CD8-positive, alpha-beta memory T cell (primary cell): ENCODE measurements at regions not wholly inside any gene's neighbourhood (a gene's known extent, or its start where the extent isn't known, plus 50 kb on each side); places are given as distances from the start of the nearest gene placed in this dataset.
"Not testable (repeated sequence)": the region's sequence is repeated elsewhere in the genome, so short reads cannot be mapped to it uniquely, and the experiment has no call there.

Experiments
- CTCF ChIA-PET: fragments of 350-600 bp; sonication (Branson Sonifier 250); formaldehyde crosslinking; loops from one replicate; lab custom pipeline; 2021; ENCODE audit warnings: antibody characterized with exemption; lab: Charles Lee
- POLR2A ChIA-PET: fragments of 350-600 bp; sonication (Branson Sonifier 250); formaldehyde crosslinking; loops from one replicate; lab custom pipeline; 2021; ENCODE audit warnings: antibody characterized with exemption; lab: Charles Lee
- DNase-seq, 5 donors: peaks; one replicate each; pipeline versions ENCODE4 v3.0.0 to v3.0.0-alpha.2; 2020 to 2022; ENCODE audit warnings: mixed read lengths in 1 of 5
- H3K27ac ChIP-seq: one replicate; pipeline ENCODE4 v1.7.0; 2013; ENCODE audit warnings: low read depth, mild to moderate bottlenecking, low read length, moderate library complexity
- H3K27me3 ChIP-seq: 2 replicates; pipeline ENCODE4 v1.7.0; 2013; ENCODE audit warnings: low read length, mild to moderate bottlenecking; ENCODE audit not compliant: insufficient read depth, poor library complexity, severe bottlenecking
- H3K36me3 ChIP-seq: 2 replicates; pipeline ENCODE4 v1.7.0; 2013; ENCODE audit warnings: mild to moderate bottlenecking, low read length, moderate library complexity; ENCODE audit not compliant: insufficient read depth
- H3K4me1 ChIP-seq: 2 replicates; pipeline ENCODE4 v1.7.0; 2013; ENCODE audit warnings: mild to moderate bottlenecking, low read length, moderate library complexity; ENCODE audit not compliant: insufficient read depth
- H3K4me3 ChIP-seq: 2 replicates; pipeline ENCODE4 v1.7.0; 2013; ENCODE audit warnings: mild to moderate bottlenecking, low read length
- H3K9me3 ChIP-seq: 2 replicates; pipeline ENCODE4 v1.7.0; 2013; ENCODE audit warnings: mild to moderate bottlenecking, low read length
- H3K27ac Mint-ChIP-seq, 8 donors: one replicate each; pipeline ENCODE4 v1.8.0; 2020 to 2021; ENCODE audit warnings: mixed read lengths in 8 of 8, mild to moderate bottlenecking in 6 of 8, inconsistent platforms in 3 of 8, moderate library complexity in 3 of 8
- H3K27me3 Mint-ChIP-seq, 2 donors: one replicate each; pipeline ENCODE4 v1.8.0; 2020 to 2021; ENCODE audit warnings: mixed read lengths in 2 of 2, mild to moderate bottlenecking in 1 of 2, moderate library complexity in 1 of 2
- H3K36me3 Mint-ChIP-seq, 3 donors: one replicate each; pipeline ENCODE4 v1.8.0; 2020 to 2021; ENCODE audit warnings: mixed read lengths in 3 of 3, inconsistent platforms in 1 of 3, mild to moderate bottlenecking in 1 of 3
- H3K4me1 Mint-ChIP-seq, 3 donors: one replicate each; pipeline ENCODE4 v1.8.0; 2020 to 2021; ENCODE audit warnings: mixed read lengths in 3 of 3, inconsistent platforms in 1 of 3, mild to moderate bottlenecking in 1 of 3
- H3K4me3 Mint-ChIP-seq, 7 donors: one replicate each; pipeline ENCODE4 v1.8.0; 2020 to 2021; ENCODE audit warnings: mixed read lengths in 7 of 7, mild to moderate bottlenecking in 6 of 7, moderate library complexity in 4 of 7, inconsistent platforms in 2 of 7
- H3K9me3 Mint-ChIP-seq, 5 donors: one replicate each; pipeline ENCODE4 v1.8.0; 2020 to 2022; ENCODE audit warnings: mixed read lengths in 5 of 5, mild to moderate bottlenecking in 3 of 5, moderate library complexity in 2 of 5, inconsistent platforms in 1 of 5

DNA sequence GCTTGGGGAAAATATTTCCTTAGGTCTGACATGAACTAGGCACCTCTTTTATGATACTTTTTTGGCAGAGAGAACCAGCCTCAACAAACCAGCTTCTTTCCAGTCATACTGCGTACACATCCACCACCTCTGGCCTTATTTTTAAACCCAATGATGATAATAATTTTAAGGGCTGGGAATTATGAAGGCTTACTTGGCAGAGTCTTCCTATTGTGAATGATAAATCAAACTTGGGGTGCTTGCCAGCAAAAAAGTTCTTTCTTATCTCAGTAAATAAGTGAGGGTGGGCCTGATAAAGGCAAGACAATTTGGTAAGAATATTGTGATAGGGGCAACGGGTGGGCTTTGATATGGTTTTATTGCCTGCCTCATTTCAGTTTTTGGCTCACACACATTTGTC is 1230.2 kb upstream of the ZEB2 start:
- Mint-ChIP-seq H3K9me3 (peaks cover 0 to 2% (median 0%) of the 10 kb centered on the region in 5 donors), H3K27me3 (no peaks in the 10 kb centered on the region), H3K27ac (no peak overlapping the region), H3K4me3 (no peak overlapping the region), H3K4me1 (no peaks in the 10 kb centered on the region), H3K36me3 (no peaks in the 10 kb centered on the region)
- Histone ChIP-seq H3K4me1 (no peaks in the 10 kb centered on the region), H3K4me3 (no peak overlapping the region), H3K9me3 (no peaks in the 10 kb centered on the region), H3K27me3 (no peaks in the 10 kb centered on the region), H3K27ac (no peak overlapping the region), H3K36me3 (no peaks in the 10 kb centered on the region)
- CTCF ChIA-PET: no interaction called here
- no peak for DNase-seq
- POLR2A ChIA-PET: no interaction called here

DNA sequence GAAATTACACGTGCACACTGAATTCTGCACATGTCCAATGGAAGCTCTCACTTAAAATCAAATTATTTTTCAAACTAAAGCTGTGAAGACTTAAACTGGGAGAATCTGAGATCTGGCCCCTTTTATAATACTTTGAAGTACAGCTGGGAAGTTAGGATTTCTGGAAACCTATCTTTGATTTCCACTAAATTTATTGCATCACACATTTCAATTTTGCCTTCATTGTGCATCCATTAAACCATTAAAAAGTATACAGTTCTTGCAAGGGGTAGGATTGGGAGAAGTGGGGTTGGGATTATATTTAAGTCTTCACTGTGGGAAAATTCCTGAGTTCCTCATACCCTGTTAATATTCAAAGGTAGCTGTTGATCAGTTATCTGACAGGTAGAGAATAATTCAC is 1229.6 kb upstream of the ZEB2 start:
- Mint-ChIP-seq H3K9me3 (peaks cover 0 to 4% (median 0%) of the 10 kb centered on the region in 5 donors), H3K4me1 (no peaks in the 10 kb centered on the region), H3K4me3 (no peak overlapping the region), H3K27ac (no peak overlapping the region), H3K36me3 (no peaks in the 10 kb centered on the region), H3K27me3 (no peaks in the 10 kb centered on the region)
- H3K4me3 ChIP-seq: no peak overlapping the region
- H3K27me3 ChIP-seq: no peaks in the 10 kb centered on the region
- ChIA-PET CTCF (no interaction called here), POLR2A (no interaction called here)
- no peaks in the 10 kb centered on the region for H3K9me3 ChIP-seq
- no peak for DNase-seq
- H3K4me1 ChIP-seq: no peaks in the 10 kb centered on the region
- H3K27ac ChIP-seq: no peak overlapping the region
- H3K36me3 ChIP-seq: no peaks in the 10 kb centered on the region

DNA sequence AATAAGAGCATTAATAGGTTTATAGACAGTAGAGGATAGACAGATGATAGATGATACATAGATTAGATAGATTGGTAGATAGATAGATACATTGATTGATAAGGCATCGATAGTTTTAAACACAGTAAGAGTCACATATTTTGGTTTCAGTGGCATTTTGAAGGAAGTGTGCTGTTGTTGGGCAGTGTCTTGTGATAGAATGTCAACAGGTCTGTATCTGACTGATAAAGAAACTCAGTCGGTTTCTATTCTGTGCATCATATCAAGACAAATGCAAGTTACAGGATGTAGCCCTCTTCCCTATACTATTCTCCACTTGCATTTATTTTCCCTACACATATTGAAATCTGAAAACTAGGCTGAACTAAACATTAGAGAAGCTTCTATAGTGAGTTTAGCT is 1229.0 kb upstream of the ZEB2 start:
- Mint-ChIP-seq H3K36me3 (no peaks in the 10 kb centered on the region), H3K9me3 (peaks cover 0 to 4% (median 0%) of the 10 kb centered on the region in 5 donors), H3K4me3 (no peak overlapping the region), H3K4me1 (no peaks in the 10 kb centered on the region), H3K27me3 (no peaks in the 10 kb centered on the region), H3K27ac (no peak overlapping the region)
- ChIA-PET POLR2A (no interaction called here), CTCF (no interaction called here)
- DNase-seq: no peak
- H3K27me3 ChIP-seq: no peaks in the 10 kb centered on the region
- no peaks in the 10 kb centered on the region for H3K9me3 ChIP-seq
- no peak overlapping the region for H3K27ac ChIP-seq
- no peaks in the 10 kb centered on the region for H3K4me1 ChIP-seq
- H3K36me3 ChIP-seq: no peaks in the 10 kb centered on the region
- no peak overlapping the region for H3K4me3 ChIP-seq

DNA sequence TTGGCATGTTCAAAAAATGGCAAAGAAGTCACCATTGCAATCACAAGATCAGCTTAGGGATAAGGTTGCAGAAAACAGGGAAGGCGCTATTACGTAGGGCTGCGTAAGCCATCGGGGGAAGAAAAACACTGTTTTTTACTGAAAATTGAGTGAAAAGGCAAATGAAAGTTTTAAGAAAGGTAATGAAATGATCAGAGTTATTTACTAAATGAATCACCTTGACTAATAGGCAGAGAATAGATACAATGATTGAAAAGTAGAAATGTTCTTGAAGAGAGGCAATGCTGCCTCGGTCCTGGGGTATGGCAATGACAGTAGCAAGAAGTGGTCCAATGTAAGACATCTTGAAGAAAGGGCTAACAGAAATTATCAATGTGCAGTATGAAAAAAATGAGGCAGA is 1227.8 kb upstream of the ZEB2 start:
- Histone ChIP-seq H3K9me3 (no peaks in the 10 kb centered on the region), H3K36me3 (no peaks in the 10 kb centered on the region), H3K27ac (no peak overlapping the region), H3K27me3 (no peaks in the 10 kb centered on the region), H3K4me1 (no peaks in the 10 kb centered on the region), H3K4me3 (no peak overlapping the region)
- DNase-seq: no peak
- H3K27me3 Mint-ChIP-seq: no peaks in the 10 kb centered on the region
- CTCF ChIA-PET: no interaction called here
- no peaks in the 10 kb centered on the region for H3K36me3 Mint-ChIP-seq
- no peak overlapping the region for H3K27ac Mint-ChIP-seq
- POLR2A ChIA-PET: no interaction called here
- H3K9me3 Mint-ChIP-seq: peaks cover 0 to 4% (median 0%) of the 10 kb centered on the region in 5 donors
- H3K4me3 Mint-ChIP-seq: no peak overlapping the region
- H3K4me1 Mint-ChIP-seq: no peaks in the 10 kb centered on the region

DNA sequence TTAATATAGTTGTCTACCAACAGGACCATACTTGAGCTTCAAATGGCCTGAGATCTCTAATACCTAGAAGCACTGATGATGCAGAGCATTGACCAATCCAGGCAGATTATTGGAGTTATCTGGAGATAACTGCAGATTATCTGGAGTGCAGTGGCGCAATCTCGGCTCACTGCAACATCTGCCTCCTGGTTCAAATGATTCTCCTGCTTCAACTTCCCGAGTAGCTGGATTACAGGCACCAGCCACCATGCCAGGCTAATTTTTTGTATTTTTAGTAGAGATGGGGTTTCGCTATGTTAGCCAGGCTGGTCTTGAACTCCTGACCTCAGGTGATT is 1225.4 kb upstream of the ZEB2 start:
- H3K4me3 ChIP-seq, H3K27me3 Mint-ChIP-seq, H3K27me3 ChIP-seq, POLR2A ChIA-PET, H3K9me3 Mint-ChIP-seq, H3K36me3 ChIP-seq, CTCF ChIA-PET, H3K27ac Mint-ChIP-seq, H3K4me1 ChIP-seq, H3K9me3 ChIP-seq, H3K4me3 Mint-ChIP-seq, DNase-seq, H3K27ac ChIP-seq, H3K36me3 Mint-ChIP-seq, H3K4me1 Mint-ChIP-seq: not testable (repeated sequence)

DNA sequence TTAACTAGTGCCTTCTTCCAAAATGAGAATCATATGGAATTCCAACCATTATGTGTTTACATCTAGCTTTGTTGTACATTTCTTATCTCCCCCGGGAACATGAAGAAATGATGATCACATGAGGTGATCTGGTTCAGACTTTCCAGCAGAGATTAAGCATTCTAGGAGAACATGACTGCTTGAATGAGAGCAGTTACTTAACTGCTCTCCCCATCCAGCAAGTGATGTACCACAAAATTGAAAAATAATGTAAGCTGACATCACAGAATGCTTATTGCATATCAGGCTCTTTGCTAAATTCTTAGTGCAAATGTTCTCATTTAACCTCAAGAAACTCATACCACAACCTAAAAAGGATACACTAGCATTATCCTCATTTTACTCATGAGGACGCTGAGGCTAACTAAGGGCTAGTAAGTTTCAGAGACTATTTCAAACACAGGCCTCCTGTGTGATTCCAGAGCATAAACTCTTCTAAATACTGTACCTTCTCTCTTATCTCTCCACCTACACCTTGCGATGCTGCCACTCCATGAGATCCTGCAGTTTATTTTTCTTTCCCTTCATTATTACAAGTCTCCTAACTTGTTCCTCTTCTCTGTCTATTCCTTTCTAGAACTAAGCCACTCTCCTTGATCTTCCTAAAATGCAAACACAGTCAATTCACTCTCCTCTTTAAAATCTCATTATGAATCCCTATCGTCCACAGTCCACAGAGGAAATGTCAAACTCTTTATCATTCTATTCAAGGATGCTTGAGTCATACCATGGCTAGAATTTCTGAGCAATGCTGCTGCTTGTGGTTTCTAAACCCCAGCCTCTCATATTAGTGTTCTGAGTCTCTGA is 1224.8 kb upstream of the ZEB2 start:
- H3K4me1 Mint-ChIP-seq: no peaks in the 10 kb centered on the region
- H3K27me3 ChIP-seq: no peaks in the 10 kb centered on the region
- H3K27ac Mint-ChIP-seq: no peak overlapping the region
- no peak overlapping the region for H3K27ac ChIP-seq
- ChIA-PET POLR2A (no interaction called here), CTCF (no interaction called here)
- peaks cover 0 to 4% (median 0%) of the 10 kb centered on the region in 5 donors for H3K9me3 Mint-ChIP-seq
- H3K27me3 Mint-ChIP-seq: no peaks in the 10 kb centered on the region
- H3K9me3 ChIP-seq: no peaks in the 10 kb centered on the region
- H3K4me1 ChIP-seq: no peaks in the 10 kb centered on the region
- DNase-seq: no peak
- no peaks in the 10 kb centered on the region for H3K36me3 Mint-ChIP-seq
- H3K4me3 Mint-ChIP-seq: no peak overlapping the region
- no peaks in the 10 kb centered on the region for H3K36me3 ChIP-seq
- no peak overlapping the region for H3K4me3 ChIP-seq

DNA sequence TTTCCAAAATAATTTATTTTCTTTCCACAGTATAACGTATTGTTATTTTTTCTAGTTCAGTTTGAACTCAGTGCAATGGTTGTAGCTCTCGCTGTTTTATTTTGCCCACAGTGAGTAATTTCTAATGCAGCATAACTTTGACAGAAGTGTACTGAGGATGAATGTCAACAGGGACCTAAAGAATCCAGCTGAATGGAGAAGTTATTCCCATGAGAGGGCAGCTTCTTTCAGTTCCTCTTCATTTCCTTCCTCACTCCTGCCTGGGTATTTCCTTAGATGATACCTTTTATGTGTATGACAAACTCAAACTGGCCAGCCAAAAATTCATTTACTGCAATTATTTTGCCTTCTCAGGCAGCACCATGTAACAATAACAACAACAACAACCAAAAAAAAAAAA is 1223.1 kb upstream of the ZEB2 start:
- CTCF ChIA-PET: no interaction called here
- Histone ChIP-seq H3K4me1 (no peaks in the 10 kb centered on the region), H3K36me3 (no peaks in the 10 kb centered on the region), H3K27me3 (no peaks in the 10 kb centered on the region), H3K27ac (no peak overlapping the region), H3K4me3 (no peak overlapping the region), H3K9me3 (no peaks in the 10 kb centered on the region)
- no peak overlapping the region for H3K4me3 Mint-ChIP-seq
- DNase-seq: no peak
- H3K27me3 Mint-ChIP-seq: no peaks in the 10 kb centered on the region
- no peak overlapping the region for H3K27ac Mint-ChIP-seq
- POLR2A ChIA-PET: no interaction called here
- H3K4me1 Mint-ChIP-seq: no peaks in the 10 kb centered on the region
- no peaks in the 10 kb centered on the region for H3K36me3 Mint-ChIP-seq
- H3K9me3 Mint-ChIP-seq: peaks cover 0 to 4% (median 0%) of the 10 kb centered on the region in 5 donors

DNA sequence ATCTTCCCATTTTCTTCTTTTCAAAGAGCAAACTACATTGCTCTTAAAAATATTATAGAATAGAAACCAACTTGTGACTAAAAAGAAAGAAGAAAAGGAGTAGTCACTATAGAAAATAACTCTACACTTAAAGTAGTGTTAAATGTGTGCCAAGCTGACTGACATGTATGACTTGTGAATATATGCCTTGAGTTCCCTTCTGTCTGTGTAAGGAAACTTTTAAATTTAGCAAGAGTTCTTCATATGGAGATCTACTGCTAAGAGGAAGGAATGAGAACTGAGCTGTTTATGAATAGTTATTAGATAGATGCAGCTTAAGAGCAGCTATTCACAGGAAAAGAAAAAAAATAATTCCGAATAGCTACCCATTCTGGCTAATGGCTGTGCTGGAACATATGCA is 1221.7 kb upstream of the ZEB2 start:
- Histone ChIP-seq H3K4me1 (no peaks in the 10 kb centered on the region), H3K9me3 (no peaks in the 10 kb centered on the region), H3K4me3 (no peak overlapping the region), H3K27ac (no peak overlapping the region), H3K36me3 (no peaks in the 10 kb centered on the region), H3K27me3 (no peaks in the 10 kb centered on the region)
- no peaks in the 10 kb centered on the region for H3K4me1 Mint-ChIP-seq
- no peaks in the 10 kb centered on the region for H3K36me3 Mint-ChIP-seq
- POLR2A ChIA-PET: no interaction called here
- no peaks in the 10 kb centered on the region for H3K27me3 Mint-ChIP-seq
- no peak for DNase-seq
- no peak overlapping the region for H3K4me3 Mint-ChIP-seq
- CTCF ChIA-PET: no interaction called here
- no peak overlapping the region for H3K27ac Mint-ChIP-seq
- H3K9me3 Mint-ChIP-seq: peaks cover 0 to 4% (median 0%) of the 10 kb centered on the region in 5 donors
